ENCODE measurements at regions not wholly inside any gene's neighbourhood (a gene's known extent, or its start where the extent isn't known, plus 50 kb on each side); places are given as distances from the start of the nearest gene placed in this dataset.

GRCh38 chr16:52633230-52633629, 86.3 kb upstream of the TOX3 start:
- TF ChIP-seq CTCF (conservative IDR thresholded peaks at IDR 0.05): no peak
- H3K27ac ChIP-seq: no peak overlapping the region

DNA sequence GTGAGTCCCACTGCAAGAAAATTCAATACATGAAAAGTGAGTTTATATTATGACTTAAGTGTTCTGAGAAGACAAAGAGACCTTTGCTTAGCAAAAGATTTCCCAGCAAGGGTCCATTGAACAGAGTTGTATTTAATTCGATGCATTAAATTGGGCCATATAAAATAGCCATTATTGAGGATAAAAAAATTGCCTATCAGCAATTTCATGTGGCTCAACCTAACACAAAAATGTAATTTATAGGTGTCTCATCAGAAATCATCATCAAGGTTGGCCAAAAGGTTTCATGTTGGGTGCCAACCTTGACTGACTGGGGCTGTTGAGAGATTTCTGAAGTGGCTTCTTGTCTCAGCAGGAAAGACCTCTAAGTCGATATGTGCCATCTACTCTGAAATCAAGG, 84.8 kb upstream of the TOX3 start:
- no peak for TF ChIP-seq CTCF (conservative IDR thresholded peaks at IDR 0.05)
- H3K27ac ChIP-seq: no peak overlapping the region

GRCh38 chr16:52630711-52631110, 83.8 kb upstream of the TOX3 start:
- H3K27ac ChIP-seq: no peak overlapping the region
- no peak for TF ChIP-seq CTCF (conservative IDR thresholded peaks at IDR 0.05)

- TF ChIP-seq CTCF (conservative IDR thresholded peaks at IDR 0.05): no peak
- H3K27ac ChIP-seq: no peak overlapping the region
These were observed 82.4 kb upstream of the TOX3 start for GRCh38 chr16:52629296-52629695.

DNA sequence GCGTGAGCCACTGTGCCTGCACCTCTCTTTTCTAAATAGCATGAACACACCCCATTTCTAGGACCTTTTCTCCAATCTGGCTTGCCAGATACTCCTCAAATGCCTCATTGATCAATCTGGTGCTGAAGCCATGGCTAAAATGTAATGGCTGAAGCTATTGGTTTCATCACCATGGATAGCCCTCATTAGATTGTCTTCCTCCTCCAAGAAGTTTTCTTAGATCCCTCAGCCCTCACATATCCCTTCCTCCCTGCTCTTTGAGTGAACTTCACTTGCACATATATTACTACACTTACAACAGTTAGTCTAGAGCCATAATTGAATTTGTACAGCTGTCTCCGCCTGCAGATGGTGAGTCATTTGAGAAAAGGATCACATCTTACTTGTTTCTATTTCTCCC, 77.9 kb upstream of the TOX3 start:
- H3K27ac ChIP-seq: no peak overlapping the region
- TF ChIP-seq CTCF (conservative IDR thresholded peaks at IDR 0.05): no peak

GRCh38 chr16:52621651-52622050, 74.7 kb upstream of the TOX3 start:
- no peak overlapping the region for H3K27ac ChIP-seq
- TF ChIP-seq CTCF (conservative IDR thresholded peaks at IDR 0.05): no peak

- no peak for TF ChIP-seq CTCF (conservative IDR thresholded peaks at IDR 0.05)
- no peak overlapping the region for H3K27ac ChIP-seq
These were observed 72.0 kb upstream of the TOX3 start for GRCh38 chr16:52618753-52619497.
